HG03575 (cell line): ENCODE measurements at regions not wholly inside any gene's neighbourhood (a gene's known extent, or its start where the extent isn't known, plus 50 kb on each side); places are given as distances from the start of the nearest gene placed in this dataset.
"Not testable (repeated sequence)": the region's sequence is repeated elsewhere in the genome, so short reads cannot be mapped to it uniquely, and the experiment has no call there.

Experiments used
- ATAC-seq: cut with Tn5 transposase; IDR thresholded peaks from one replicate; pipeline ENCODE4 v1.9.1; 2021; ENCODE audit not compliant: unreplicated experiment, insufficient number of reproducible peaks, low FRiP score; ENCODE audit errors: extremely low read depth

DNA sequence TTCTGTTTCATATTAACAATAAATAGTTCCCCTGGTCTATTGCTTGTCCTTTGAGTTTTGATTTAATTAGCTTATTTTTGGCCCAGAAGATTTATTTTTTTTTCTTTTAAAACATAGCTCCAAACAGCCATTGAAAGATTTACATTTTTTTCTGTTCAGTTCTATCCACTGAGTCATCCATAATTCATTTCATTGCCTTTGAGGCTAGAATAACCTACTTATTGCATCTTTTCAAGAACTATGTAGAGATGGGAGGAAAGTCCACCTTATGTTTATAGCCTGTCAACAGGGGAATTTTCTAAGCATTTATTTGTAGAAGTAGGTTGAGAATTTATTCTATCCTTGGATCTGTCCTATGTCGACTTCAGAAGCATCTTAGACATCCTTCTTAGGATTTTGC lies 53.4 kb upstream of the CHD2 start:
- ATAC-seq, result no peak

GRCh38 chr15:92847841-92848240 lies 52.3 kb upstream of the CHD2 start:
- ATAC-seq, result no peak

GRCh38 chr15:92848464-92848851 lies 51.7 kb upstream of the CHD2 start:
- no peak for ATAC-seq

GRCh38 chr15:92848852-92849598 lies 51.1 kb upstream of the CHD2 start:
- peak; percentile 42 for ATAC-seq

GRCh38 chr15:92850218-92850617 lies 49.9 kb upstream of the CHD2 start:
- ATAC-seq, result not testable (repeated sequence)
